ENCODE measurements at regions not wholly inside any gene's neighbourhood (a gene's known extent, or its start where the extent isn't known, plus 50 kb on each side); places are given as distances from the start of the nearest gene placed in this dataset.
"Not testable (repeated sequence)": the region's sequence is repeated elsewhere in the genome, so short reads cannot be mapped to it uniquely, and the experiment has no call there.

- TF ChIP-seq CTCF (IDR thresholded peaks at IDR 0.05) = no peak
- H3K36me3 Mint-ChIP-seq (ENCODE audit: low read depth) = no peaks in the 10 kb centered on the region
- no peak overlapping the region for H3K4me3 Mint-ChIP-seq
- DNase-seq = no peak
- peaks cover 12% of the 10 kb centered on the region for H3K4me1 Mint-ChIP-seq (ENCODE audit: low read depth)
- H3K9me3 Mint-ChIP-seq = no peaks in the 10 kb centered on the region
- H3K27me3 Mint-ChIP-seq (ENCODE audit: insufficient read depth) = peaks cover 4% of the 10 kb centered on the region; the same call in 1 of the 2 replicates
- H3K27ac Mint-ChIP-seq = no peak overlapping the region
Observed at GRCh38 chr13:33405371-33405770, 119.8 kb upstream of the STARD13 start.

DNA sequence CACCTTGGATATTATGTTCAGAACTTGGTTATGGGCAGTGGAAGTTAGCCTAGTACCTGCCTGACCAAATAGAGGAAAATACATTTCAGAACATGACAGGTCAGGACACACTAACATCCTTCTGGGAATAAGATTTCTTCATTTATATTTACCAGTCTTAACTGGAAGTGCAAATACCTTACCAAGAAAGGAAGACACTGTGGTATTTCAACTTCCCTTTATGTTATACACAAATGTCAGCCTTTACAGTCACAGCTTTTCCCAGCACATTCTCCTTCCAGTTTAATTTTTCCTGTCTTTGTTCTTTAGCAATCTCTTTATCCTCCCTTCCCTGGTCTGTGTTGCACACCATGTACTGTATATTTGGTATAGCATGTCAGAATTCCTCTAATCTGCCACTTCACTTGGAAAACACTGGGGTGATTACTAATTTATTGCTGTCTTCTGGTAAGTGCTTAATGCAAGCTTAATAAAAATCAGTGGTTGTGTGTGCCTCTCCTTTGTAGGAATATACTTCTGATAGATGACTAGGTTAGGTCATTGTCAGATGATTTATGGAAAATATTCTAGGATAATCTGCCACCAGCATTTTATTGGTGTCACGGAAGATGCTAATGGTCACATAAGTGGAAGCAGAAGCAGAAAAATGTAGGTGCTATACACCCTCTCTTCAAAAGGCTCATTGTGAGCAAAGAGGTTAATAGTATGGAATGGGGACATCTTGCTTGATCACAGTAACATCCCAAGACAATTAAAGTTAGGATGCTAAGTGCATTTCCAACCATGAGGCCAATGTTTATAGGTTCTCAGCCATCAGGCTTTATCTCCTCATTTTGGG is 124.3 kb upstream of the STARD13 start:
- no peak for TF ChIP-seq CTCF (IDR thresholded peaks at IDR 0.05)
- Mint-ChIP-seq H3K27me3 (ENCODE audit: insufficient read depth) (peaks cover 8% of the 10 kb centered on the region; the same call in 1 of the 2 replicates), H3K4me1 (ENCODE audit: low read depth) (no peaks in the 10 kb centered on the region), H3K27ac (no peak overlapping the region), H3K4me3 (no peak overlapping the region), H3K36me3 (ENCODE audit: low read depth) (no peaks in the 10 kb centered on the region), H3K9me3 (no peaks in the 10 kb centered on the region)
- DNase-seq = no peak

DNA sequence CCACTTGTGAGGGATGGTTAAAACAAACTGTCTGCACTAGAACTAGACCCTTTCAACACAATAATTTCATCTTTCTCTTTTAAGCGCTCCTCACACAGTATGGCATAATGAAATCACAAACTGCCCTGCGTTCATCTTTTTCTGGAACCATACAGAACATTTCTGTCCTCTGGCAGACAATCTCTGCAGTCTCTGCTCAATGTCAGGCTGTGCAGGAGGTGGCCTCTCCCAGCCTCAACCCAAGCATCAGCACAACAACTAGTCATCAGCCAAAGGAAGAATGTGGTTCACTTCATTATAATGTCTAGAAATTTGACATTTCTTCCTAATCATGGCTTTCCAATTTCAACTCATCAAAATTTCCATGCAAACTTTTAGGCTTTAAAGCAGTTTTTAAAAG is 125.1 kb upstream of the STARD13 start:
- Mint-ChIP-seq H3K4me3 (no peak overlapping the region), H3K27ac (no peak overlapping the region), H3K9me3 (no peaks in the 10 kb centered on the region), H3K27me3 (ENCODE audit: insufficient read depth) (peaks cover 8% of the 10 kb centered on the region; the same call in 1 of the 2 replicates), H3K4me1 (ENCODE audit: low read depth) (no peaks in the 10 kb centered on the region), H3K36me3 (ENCODE audit: low read depth) (no peaks in the 10 kb centered on the region)
- no peak for DNase-seq
- TF ChIP-seq CTCF (IDR thresholded peaks at IDR 0.05) = no peak

DNA sequence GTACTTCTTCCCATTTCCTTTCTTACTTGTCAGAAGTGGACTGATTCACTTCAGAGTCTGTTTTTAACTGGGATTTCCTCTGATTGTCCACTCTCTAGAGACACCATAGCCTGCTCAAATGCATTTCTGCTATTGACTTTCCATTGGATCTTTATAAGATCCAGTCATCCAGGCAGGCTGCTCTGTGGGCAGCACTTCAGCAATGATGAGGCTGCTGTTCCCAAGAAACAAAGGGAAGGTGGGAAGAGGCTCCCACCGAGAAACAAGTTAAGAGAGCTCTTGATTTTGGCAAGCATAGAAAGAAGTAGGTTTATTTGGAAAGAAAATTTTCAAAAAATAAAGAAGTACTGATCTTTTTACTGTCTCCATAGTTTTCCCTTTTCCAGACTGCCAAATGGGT is 125.8 kb upstream of the STARD13 start:
- no peak overlapping the region for H3K4me3 Mint-ChIP-seq
- H3K4me1 Mint-ChIP-seq (ENCODE audit: low read depth) = no peaks in the 10 kb centered on the region
- H3K27me3 Mint-ChIP-seq (ENCODE audit: insufficient read depth) = peaks cover 8% of the 10 kb centered on the region; the same call in 1 of the 2 replicates
- H3K9me3 Mint-ChIP-seq = no peaks in the 10 kb centered on the region
- H3K27ac Mint-ChIP-seq = no peak overlapping the region
- H3K36me3 Mint-ChIP-seq (ENCODE audit: low read depth) = no peaks in the 10 kb centered on the region
- no peak for TF ChIP-seq CTCF (IDR thresholded peaks at IDR 0.05)
- no peak for DNase-seq

GRCh38 chr13:33415822-33416221 is 130.3 kb upstream of the STARD13 start:
- Mint-ChIP-seq H3K4me1 (ENCODE audit: low read depth) (no peaks in the 10 kb centered on the region), H3K27ac (no peak overlapping the region), H3K36me3 (ENCODE audit: low read depth) (no peaks in the 10 kb centered on the region), H3K9me3 (peaks cover 4% of the 10 kb centered on the region; the same call in 1 of the 2 replicates), H3K27me3 (ENCODE audit: insufficient read depth) (peaks cover 7% of the 10 kb centered on the region), H3K4me3 (no peak overlapping the region)
- TF ChIP-seq CTCF (IDR thresholded peaks at IDR 0.05) = no peak
- no peak for DNase-seq

DNA sequence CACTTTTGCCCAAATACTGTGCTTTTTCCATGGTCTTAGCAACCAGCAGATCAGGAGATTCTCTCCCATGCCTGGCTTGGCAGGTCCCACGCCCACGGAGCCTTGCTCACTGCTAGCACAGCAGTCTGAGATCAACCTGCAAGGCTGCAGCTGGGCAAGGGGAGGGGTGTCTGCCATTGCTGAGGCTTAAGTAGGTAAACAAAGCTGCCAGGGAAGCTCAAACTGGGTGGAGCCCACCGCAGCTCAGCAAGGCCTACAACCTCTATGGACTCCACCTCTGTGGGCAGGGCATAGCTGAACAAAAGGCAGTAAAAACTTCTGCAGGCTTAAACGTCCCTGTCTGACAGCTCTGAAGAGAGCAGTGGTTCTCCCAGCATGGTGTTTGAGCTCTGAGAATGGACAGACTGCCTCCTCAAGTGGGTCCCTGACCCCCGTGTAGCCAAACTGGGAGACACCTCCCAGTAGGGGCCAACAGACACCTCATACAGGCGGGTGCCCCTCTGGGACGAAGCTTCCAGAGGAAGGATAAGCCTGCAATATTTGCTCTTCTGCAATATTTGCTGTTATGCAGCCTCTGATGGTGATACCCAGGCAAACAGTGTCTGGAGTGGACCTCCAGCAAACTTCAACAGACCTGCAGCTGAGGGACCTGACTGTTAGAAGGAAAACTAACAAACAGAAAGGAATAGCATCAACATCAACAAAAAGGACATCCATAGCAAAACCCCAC is 132.8 kb upstream of the STARD13 start:
- not testable (repeated sequence) for DNase-seq; H3K4me1 Mint-ChIP-seq (ENCODE audit: low read depth); H3K27ac Mint-ChIP-seq; H3K4me3 Mint-ChIP-seq; H3K36me3 Mint-ChIP-seq (ENCODE audit: low read depth); H3K27me3 Mint-ChIP-seq (ENCODE audit: insufficient read depth); H3K9me3 Mint-ChIP-seq

GRCh38 chr13:33420117-33420516 is 134.6 kb upstream of the STARD13 start:
- H3K4me1 Mint-ChIP-seq (ENCODE audit: low read depth); H3K4me3 Mint-ChIP-seq; H3K9me3 Mint-ChIP-seq; DNase-seq; H3K27me3 Mint-ChIP-seq (ENCODE audit: insufficient read depth); H3K27ac Mint-ChIP-seq; H3K36me3 Mint-ChIP-seq (ENCODE audit: low read depth): not testable (repeated sequence)
